GM12878 (cell line): ENCODE measurements at regions not wholly inside any gene's neighbourhood (a gene's known extent, or its start where the extent isn't known, plus 50 kb on each side); places are given as distances from the start of the nearest gene placed in this dataset.

Experiments used
- ASH2L ChIP-seq: fragments of 300-600, 200-600 bp; sonication (generic); IDR thresholded peaks from 2 replicates; pipeline ENCODE4 v1.6.1; 2017; ENCODE audit warnings: low read depth, mild to moderate bottlenecking, borderline replicate concordance
- CREB1 ChIP-seq: IDR thresholded peaks from 2 replicates; pipeline ENCODE4 v1.6.1; 2012; ENCODE audit warnings: low read depth, mild to moderate bottlenecking, inconsistent platforms
- CTCF ChIP-seq, 3 experiments: IDR thresholded peaks in 2 of 3; conservative IDR thresholded peaks in 1 of 3; 2 replicates each; pipeline ENCODE4 v1.5.1; 2011; ENCODE audit warnings: low read depth in 3 of 3, low read length in 3 of 3, mild to moderate bottlenecking in 3 of 3, control low read depth in 2 of 3, moderate library complexity in 2 of 3, inconsistent platforms in 1 of 3, mixed read lengths in 1 of 3; ENCODE audit not compliant: control insufficient read depth in 2 of 3, insufficient read depth in 1 of 3; ENCODE audit errors: extremely low read depth in 1 of 3
- DPF2 ChIP-seq: fragments of 450-650 bp; IDR thresholded peaks from 2 replicates; pipeline ENCODE4 v1.6.1; 2017; ENCODE audit warnings: mild to moderate bottlenecking
- ELK1 ChIP-seq: IDR thresholded peaks from 2 replicates; pipeline ENCODE4 v1.6.1; 2012; ENCODE audit warnings: low read depth, low read length, improper control_type of control experiment
- GATAD2B ChIP-seq: fragments of 450-650 bp; conservative IDR thresholded peaks from 2 replicates; pipeline ENCODE4 v1.6.1; 2017; ENCODE audit warnings: low read depth, mild to moderate bottlenecking, moderate library complexity
- MEF2A ChIP-seq: IDR thresholded peaks from 2 replicates; pipeline ENCODE4 v1.6.1; 2011; ENCODE audit warnings: low read depth, mild to moderate bottlenecking, low read length, moderate library complexity; ENCODE audit not compliant: insufficient read depth
- NRF1 ChIP-seq: conservative IDR thresholded peaks from 2 replicates; pipeline ENCODE4 v1.6.1; 2011; ENCODE audit warnings: mild to moderate bottlenecking, low read depth, low read length, improper control_type of control experiment
- POLR2A ChIP-seq: IDR thresholded peaks from 2 replicates; pipeline ENCODE4 v1.6.1; 2011; ENCODE audit warnings: low read depth, mild to moderate bottlenecking, low read length
- TCF12 ChIP-seq: IDR thresholded peaks from 2 replicates; pipeline ENCODE4 v1.6.1; 2011; ENCODE audit warnings: low read depth, mild to moderate bottlenecking, low read length
- YBX1 ChIP-seq: fragments of 450-650 bp; IDR thresholded peaks from 2 replicates; pipeline ENCODE4 v1.6.1; 2016; ENCODE audit warnings: antibody characterized with exemption

- TF ChIP-seq CREB1 (no peak), TCF12 (no peak), POLR2A (no peak), YBX1 (no peak), ELK1 (no peak), ASH2L (no peak), GATAD2B (no peak), DPF2 (no peak), NRF1 (no peak), CTCF (IDR thresholded peaks at IDR 0.05 in 2 of 3, conservative IDR thresholded peaks at IDR 0.05 in 1 of 3; ENCODE audit: control insufficient read depth in 2 of 3, extremely low read depth in 1 of 3, insufficient read depth in 1 of 3, low read depth in 3 of 3, low read length in 3 of 3) (no peak), MEF2A (no peak)
These were observed 99.7 kb upstream of the RAI14 start for GRCh38 chr5:34556509-34556782.
